ENCODE measurements at regions not wholly inside any gene's neighbourhood (a gene's known extent, or its start where the extent isn't known, plus 50 kb on each side); places are given as distances from the start of the nearest gene placed in this dataset.

GRCh38 chr4:126965877-126966276 lies 666.9 kb upstream of the INTU start:
- no peak for ATAC-seq
- TF ChIP-seq ZNF121 (CRISPR knock-in tag; IDR thresholded peaks at IDR 0.05), result no peak
- no peak for TF ChIP-seq MYBL2 (CRISPR knock-in tag; IDR thresholded peaks at IDR 0.05)
- no peak for TF ChIP-seq ZNF281 (CRISPR knock-in tag; IDR thresholded peaks at IDR 0.05)
- TF ChIP-seq ZNF423 (CRISPR knock-in tag; IDR thresholded peaks at IDR 0.05), result no peak
- TF ChIP-seq MXD4 (CRISPR knock-in tag; IDR thresholded peaks at IDR 0.05; ENCODE audit: borderline replicate concordance), result no peak
- no peak for TF ChIP-seq NFYB (CRISPR knock-in tag; conservative IDR thresholded peaks at IDR 0.05; ENCODE audit: low read depth)
- no peak for TF ChIP-seq ATF2 (CRISPR knock-in tag; IDR thresholded peaks at IDR 0.05; ENCODE audit: borderline replicate concordance, low read depth)
- no peak for TF ChIP-seq KAT7 (CRISPR knock-in tag; IDR thresholded peaks at IDR 0.05; ENCODE audit: borderline replicate concordance)
- no peak for TF ChIP-seq ZNF317 (CRISPR knock-in tag; IDR thresholded peaks at IDR 0.05; ENCODE audit: borderline replicate concordance, low read depth)
- no peak for TF ChIP-seq OVOL2 (CRISPR knock-in tag; IDR thresholded peaks at IDR 0.05; ENCODE audit: borderline replicate concordance)
- no peak for TF ChIP-seq CTCF (IDR thresholded peaks at IDR 0.05)
- no peak for TF ChIP-seq FOXJ3 (CRISPR knock-in tag; IDR thresholded peaks at IDR 0.05; ENCODE audit: borderline replicate concordance)
- TF ChIP-seq CBFB (CRISPR knock-in tag; IDR thresholded peaks at IDR 0.05; ENCODE audit: low read depth), result no peak
- TF ChIP-seq TP53 (CRISPR knock-in tag; IDR thresholded peaks at IDR 0.05), result no peak
- TF ChIP-seq ZNF532 (CRISPR knock-in tag; IDR thresholded peaks at IDR 0.05; ENCODE audit: borderline replicate concordance), result no peak
- no peak for TF ChIP-seq ZNF512 (CRISPR knock-in tag; IDR thresholded peaks at IDR 0.05; ENCODE audit: borderline replicate concordance)
- no peak for TF ChIP-seq CDX4 (CRISPR knock-in tag; IDR thresholded peaks at IDR 0.05; ENCODE audit: borderline replicate concordance)
- H3K4me3 Mint-ChIP-seq, result no peak overlapping the region
- no peak overlapping the region for H3K27ac Mint-ChIP-seq
- H3K9me3 Mint-ChIP-seq, result no peaks in the 10 kb centered on the region
- no peak for DNase-seq (ENCODE audit: low spot score)
- H3K27me3 Mint-ChIP-seq (ENCODE audit: low read depth), result no peaks in the 10 kb centered on the region
- ChIA-PET POLR2A (no interaction called here), CTCF (no interaction called here)
- H3K36me3 Mint-ChIP-seq, result no peaks in the 10 kb centered on the region
- 0 out of 2 replicates have a peak, but pooled peaks cover 5% of the 10 kb centered on the region for H3K4me1 Mint-ChIP-seq
